Epithelial cell of proximal tubule (primary cell): ENCODE measurements at regions not wholly inside any gene's neighbourhood (a gene's known extent, or its start where the extent isn't known, plus 50 kb on each side); places are given as distances from the start of the nearest gene placed in this dataset.

Experiments used
- DNase-seq: peaks from one replicate; pipeline ENCODE4 v3.0.0-alpha.2; 2011; ENCODE audit warnings: low read depth
- H3K4me3 ChIP-seq: 2 replicates; pipeline ENCODE4 v1.5.1; 2011; ENCODE audit warnings: low read depth, mild to moderate bottlenecking, low read length
- CTCF ChIP-seq: conservative IDR thresholded peaks from 2 replicates; pipeline ENCODE4 v1.5.1; 2012; ENCODE audit warnings: low read depth, mild to moderate bottlenecking, low read length

GRCh38 chrY:14472421-14472820, 51.9 kb upstream of the NLGN4Y start:
- H3K4me3 ChIP-seq = no peak overlapping the region
- no peak for DNase-seq
- no peak for TF ChIP-seq CTCF

DNA sequence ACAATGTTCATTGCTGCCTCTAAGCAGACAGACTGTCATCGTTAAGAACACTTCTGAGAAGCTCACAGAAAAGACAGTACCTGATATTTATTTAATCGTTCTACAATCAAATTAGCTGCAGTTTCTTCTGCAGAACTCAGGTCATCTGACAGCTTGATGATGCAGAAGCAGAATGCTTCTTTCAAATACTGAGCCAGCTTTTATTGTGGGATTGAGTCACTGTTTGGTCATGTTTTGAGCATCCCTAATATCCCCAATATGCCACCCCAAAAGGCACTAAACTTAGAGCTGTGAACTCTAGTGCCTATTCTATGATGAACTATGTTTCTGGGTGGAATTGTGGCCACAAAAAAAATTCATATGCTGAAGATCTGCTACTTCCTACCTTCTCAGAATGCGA, 51.0 kb upstream of the NLGN4Y start:
- no peak for DNase-seq
- no peak for TF ChIP-seq CTCF
- no peak overlapping the region for H3K4me3 ChIP-seq
